Mucosa of descending colon (tissue), 3 donors: ENCODE measurements at regions not wholly inside any gene's neighbourhood (a gene's known extent, or its start where the extent isn't known, plus 50 kb on each side); places are given as distances from the start of the nearest gene placed in this dataset.

Source experiments
- ATAC-seq: fragments of 200-7000 bp; cut with Tn5 transposase; one replicate; pipeline ENCODE4 v1.9.1; 2020; ENCODE audit warnings: mild to moderate bottlenecking, moderate library complexity
- DNase-seq, 3 donors: peaks; one replicate each; pipeline ENCODE4 v3.0.0-alpha.2; 2020
- H3K36me3 ChIP-seq: fragments of 200-600 bp; one replicate; pipeline ENCODE4 v1.8.0; 2021; ENCODE audit warnings: low read depth, mild to moderate bottlenecking
- H3K4me1 ChIP-seq: fragments of 200-600 bp; one replicate; pipeline ENCODE4 v1.8.0; 2021; ENCODE audit warnings: low read depth, mild to moderate bottlenecking
- H3K4me3 ChIP-seq: fragments of 200-600 bp; one replicate; pipeline ENCODE4 v1.8.0; 2021; ENCODE audit warnings: mild to moderate bottlenecking
- H3K9me3 ChIP-seq: fragments of 200-600 bp; one replicate; pipeline ENCODE4 v1.8.0; 2021; ENCODE audit warnings: mild to moderate bottlenecking
- CTCF ChIP-seq: fragments of 200-600 bp; IDR thresholded peaks from one replicate; pipeline ENCODE4 v1.8.0; 2022; ENCODE audit warnings: antibody characterized with exemption, mild to moderate bottlenecking
- intact Hi-C, 2 donors: fragments of 100-400 bp; cut with DNase I in 1 of 2; cut with micrococcal nuclease in 1 of 2; formaldehyde crosslinking; loops; one replicate each; pipeline versions ENCODE4 v1.11.0 to v1.11.1; 2022; cut with DNase I, micrococcal nuclease
- donor health status: DM: no; HTN: no; CAD: no; lungs with moderate emphysema.
- donor health status: DM: no; HTN: no; CAD: no.
- donor health status: DM: no; HTN: yes; CAD: no.

DNA sequence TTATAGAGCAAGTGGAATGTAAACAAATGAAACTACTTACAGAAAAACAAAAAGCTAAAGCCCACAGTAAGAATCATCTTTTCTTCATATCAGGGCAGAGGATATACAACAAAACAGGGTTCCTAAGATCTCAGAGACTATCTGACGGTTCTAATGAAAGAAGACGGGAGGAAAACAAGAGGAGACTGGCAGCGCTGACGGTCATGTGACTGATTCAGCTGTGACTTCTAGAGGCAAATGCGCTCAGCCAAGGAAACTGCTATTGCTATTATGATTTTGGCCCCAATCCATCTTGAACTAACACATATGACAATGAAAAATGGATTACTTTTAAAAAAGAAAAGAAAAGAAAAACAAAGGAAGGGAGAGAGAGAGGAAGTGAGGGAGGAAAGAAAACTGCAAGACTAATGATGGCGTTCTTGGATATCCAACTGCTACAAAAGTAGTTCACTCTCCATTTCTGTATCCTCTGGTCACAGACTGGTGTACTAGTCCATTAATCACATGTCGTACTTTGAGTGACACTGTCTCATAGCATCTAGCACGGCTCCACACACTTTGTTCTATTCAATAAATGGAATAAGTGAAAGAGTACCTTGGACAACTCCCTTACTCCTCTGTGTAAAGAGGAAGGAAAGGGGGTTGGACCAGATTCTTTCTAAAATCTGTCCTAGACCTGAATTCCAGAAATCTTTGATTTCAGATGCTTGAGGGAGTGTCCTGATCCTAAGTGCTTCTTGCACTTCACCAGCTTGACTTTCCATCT is 119.3 kb downstream of the DAD1 start:
- no peaks in the 10 kb centered on the region for H3K4me1 ChIP-seq
- H3K4me3 ChIP-seq: no peak overlapping the region

DNA sequence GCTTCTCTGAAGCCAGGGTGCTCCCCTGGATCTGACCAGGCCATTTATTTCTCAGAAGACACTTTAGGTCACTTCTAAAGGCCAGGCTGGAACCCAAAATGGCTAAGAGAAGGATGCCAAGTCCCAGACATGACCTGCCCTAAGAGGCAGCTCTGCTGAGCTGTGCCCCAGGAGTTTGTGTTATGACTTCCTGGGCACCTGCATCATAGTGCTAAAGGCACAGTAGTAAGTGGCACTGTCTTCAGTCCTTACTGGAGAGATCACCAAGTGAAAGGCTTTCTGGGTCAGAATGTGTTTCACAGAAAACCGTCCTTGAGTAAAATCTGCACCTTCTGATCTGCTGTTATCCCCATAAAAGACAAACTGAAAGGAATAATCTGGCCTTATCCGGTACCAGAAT is 120.2 kb downstream of the DAD1 start:
- ATAC-seq (no peak), DNase-seq (no peak)
- no peak for TF ChIP-seq CTCF
- H3K4me3 ChIP-seq: no peak overlapping the region
- no peaks in the 10 kb centered on the region for H3K9me3 ChIP-seq
- intact Hi-C loops: no loop called here
- no peaks in the 10 kb centered on the region for H3K36me3 ChIP-seq
- H3K4me1 ChIP-seq: no peaks in the 10 kb centered on the region

More for the DNA sequence above, 119.3 kb downstream of the DAD1 start:
- no peaks in the 10 kb centered on the region for H3K36me3 ChIP-seq
- intact Hi-C loops: no loop called here
- H3K9me3 ChIP-seq: no peaks in the 10 kb centered on the region
- DNase-seq: peak in 1 of 3 donors; percentile 26
- no peak for TF ChIP-seq CTCF
- ATAC-seq: no peak

DNA sequence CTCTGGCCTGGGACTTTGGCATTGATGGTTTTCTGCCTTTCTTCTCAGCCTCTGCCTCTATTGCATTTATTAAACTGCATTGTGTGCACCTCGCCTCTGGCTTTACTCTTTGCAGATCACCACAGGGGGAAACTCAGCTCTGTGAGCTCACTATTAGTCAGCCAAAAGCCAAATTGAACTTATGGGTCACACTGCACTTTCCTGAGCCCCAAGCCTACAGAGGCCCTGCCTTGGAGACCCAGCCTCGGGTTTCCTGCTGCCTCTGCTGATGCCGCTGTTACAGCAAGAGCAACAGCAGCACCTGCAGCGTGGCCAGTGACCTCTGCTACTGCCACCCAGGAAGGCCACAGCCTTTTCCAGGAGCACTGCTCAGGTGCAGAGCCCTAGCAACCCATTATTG is 122.5 kb downstream of the DAD1 start:
- intact Hi-C loops: no loop called here
- TF ChIP-seq CTCF: no peak
- Histone ChIP-seq H3K9me3 (no peaks in the 10 kb centered on the region), H3K4me1 (no peaks in the 10 kb centered on the region), H3K4me3 (no peak overlapping the region), H3K36me3 (no peaks in the 10 kb centered on the region)
- no peak for ATAC-seq
- no peak for DNase-seq

DNA sequence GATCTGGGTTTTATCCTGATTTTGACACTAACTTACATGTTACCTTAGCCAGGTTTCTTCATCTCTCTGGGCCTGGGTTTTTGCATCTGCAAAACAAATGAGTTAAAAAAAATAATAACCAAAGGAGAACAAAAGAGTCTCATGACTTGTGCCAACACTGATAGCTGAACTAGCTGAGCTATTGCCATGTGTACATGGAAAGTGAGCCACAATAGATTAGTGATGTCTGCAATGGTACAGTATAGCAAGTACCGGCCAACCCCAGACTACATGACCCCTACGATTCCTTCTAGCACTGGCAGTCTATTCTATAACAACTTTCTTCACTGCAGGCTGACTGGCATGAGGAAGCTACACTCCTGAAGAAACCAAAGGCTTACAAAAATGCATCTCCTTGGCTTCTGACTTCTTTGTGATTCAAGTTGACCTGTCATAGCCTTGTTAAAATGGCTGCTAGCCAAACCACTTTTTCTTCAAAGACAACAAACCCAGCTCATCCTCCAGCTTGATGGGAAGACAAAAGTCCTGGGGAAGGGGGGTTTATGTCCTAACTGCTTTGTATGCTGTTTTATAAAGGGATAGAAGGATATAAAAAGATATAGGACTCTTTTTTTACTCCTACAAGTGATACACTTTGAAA is 123.7 kb downstream of the DAD1 start:
- ATAC-seq: no peak
- no peak for TF ChIP-seq CTCF
- no peak for DNase-seq
- H3K9me3 ChIP-seq: no peaks in the 10 kb centered on the region
- intact Hi-C loops: no loop called here
- H3K36me3 ChIP-seq: no peaks in the 10 kb centered on the region
- H3K4me3 ChIP-seq: no peak overlapping the region
- H3K4me1 ChIP-seq: no peaks in the 10 kb centered on the region

DNA sequence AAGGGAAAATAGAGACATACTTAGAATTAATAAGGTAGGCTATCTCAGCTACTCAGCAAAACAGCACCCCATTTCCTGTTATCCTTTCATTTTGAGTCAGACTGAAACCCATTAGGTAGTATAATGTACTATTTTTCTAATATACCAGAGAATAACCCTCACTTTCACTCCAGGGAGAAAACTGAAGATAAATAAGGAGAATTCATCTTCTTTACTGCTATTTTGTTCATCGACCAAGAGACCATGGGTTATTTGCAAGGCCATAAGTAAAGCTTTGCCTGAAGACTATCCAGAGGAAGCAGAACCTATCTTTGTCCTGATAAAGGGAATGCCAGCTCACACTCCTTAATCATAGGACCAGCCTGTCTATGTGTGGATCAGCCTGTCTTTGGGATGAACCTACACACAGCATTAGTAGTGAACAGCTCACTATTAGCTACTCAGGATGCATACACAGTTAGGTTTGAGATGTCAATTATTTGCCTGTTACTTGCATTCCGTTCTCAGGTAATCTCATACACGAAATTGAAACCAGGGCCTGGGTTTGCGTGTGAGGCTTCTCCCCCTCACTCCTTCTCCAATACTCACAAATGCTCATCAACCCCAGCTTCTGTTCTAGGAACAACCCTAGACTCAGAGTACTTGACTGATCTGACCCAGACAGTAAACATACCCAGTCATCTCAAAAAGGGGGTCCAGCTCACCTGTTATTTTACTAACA is 124.4 kb downstream of the DAD1 start:
- Histone ChIP-seq H3K36me3 (no peaks in the 10 kb centered on the region), H3K9me3 (no peaks in the 10 kb centered on the region), H3K4me3 (no peak overlapping the region), H3K4me1 (no peaks in the 10 kb centered on the region)
- intact Hi-C loops: no loop called here
- no peak for ATAC-seq
- no peak for DNase-seq
- TF ChIP-seq CTCF: no peak
